GM19035 (cell line): ENCODE measurements at regions not wholly inside any gene's neighbourhood (a gene's known extent, or its start where the extent isn't known, plus 50 kb on each side); places are given as distances from the start of the nearest gene placed in this dataset.

Source experiments
- ATAC-seq: cut with Tn5 transposase; IDR thresholded peaks from one replicate; pipeline ENCODE4 v1.9.1; 2021; ENCODE audit not compliant: unreplicated experiment

DNA sequence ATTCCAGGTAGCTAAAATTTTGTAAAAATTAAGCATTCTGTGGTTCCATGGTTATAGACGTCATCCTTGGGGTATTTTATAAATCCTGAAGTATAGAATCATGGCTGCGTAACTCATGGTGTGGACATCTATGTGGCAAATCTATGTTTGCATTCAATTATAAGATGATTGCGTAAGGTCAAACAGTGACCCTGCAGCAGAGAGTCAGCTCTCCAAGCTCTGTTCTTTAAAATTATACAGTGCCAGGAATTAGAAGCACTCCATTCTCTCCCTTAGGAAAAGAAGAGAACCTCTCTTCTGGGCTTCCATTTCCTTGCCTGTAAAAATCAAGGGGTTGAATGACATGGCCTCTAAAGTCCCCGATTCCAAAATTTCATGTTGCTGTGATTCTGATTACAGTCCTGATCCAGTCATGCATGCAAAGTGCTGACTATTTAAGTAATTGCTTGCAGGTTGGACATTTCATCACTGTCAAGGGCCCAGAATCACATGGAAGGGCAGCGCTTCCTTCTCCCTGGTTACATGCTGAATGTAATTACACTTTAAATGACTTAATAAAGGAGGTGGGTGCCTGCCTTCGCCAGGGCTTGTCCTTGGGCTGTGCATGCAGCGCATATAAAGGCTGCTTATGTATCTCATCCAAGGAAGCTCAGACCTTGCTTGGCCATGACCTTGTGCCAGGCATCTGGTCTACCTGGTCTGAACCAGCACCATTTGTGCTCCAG lies 550.7 kb downstream of the TYW1 start:
- ATAC-seq = no peak

DNA sequence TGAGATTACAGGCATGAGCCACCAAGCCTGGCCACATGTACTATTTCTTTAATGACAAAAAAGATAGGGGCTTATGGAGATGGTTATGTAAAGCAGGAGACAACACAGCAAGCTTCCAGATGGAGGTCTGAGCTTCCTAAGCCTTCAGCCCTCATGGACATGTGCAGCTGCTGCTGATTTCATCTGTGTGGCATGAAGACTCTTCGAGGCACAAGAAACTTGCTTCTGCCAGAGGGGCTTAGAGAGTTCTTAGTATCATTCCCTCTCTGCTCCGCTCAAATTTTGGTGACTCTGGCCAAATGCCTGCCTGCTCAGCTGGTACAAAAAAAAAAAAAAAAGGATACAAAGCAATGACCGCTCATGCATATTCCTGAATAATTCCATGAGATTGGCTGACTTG lies 552.5 kb downstream of the TYW1 start:
- no peak for ATAC-seq

DNA sequence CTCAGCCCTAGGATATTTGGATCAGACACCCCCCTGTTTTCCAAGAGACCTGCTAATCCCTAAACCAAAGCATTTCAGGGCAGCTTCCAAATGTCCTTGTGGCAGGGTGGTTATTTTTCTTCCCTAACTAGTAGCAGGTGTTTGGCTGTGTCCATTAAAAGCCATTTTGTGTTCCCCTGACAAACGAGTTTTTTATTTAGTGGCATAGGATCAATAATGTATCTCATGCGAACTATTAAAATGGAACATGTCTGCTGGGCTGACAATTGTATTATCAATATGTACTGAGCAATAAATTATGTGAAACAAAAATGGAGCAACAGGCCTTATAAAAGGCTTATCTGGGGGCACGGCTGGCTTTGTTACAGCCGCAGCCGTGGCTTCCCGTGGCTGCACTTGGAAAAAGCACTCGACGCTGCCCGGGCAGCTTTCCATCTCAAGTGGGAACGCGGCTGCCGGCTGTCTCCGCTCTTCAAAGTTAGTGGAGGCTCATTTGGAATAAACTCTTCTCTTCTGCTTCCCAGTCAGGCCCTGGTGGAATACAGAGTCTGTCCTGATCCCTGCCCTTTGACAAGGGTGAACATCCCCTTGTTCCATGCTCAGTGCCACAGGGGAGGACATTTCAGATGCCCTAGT lies 554.3 kb downstream of the TYW1 start:
- ATAC-seq = no peak

DNA sequence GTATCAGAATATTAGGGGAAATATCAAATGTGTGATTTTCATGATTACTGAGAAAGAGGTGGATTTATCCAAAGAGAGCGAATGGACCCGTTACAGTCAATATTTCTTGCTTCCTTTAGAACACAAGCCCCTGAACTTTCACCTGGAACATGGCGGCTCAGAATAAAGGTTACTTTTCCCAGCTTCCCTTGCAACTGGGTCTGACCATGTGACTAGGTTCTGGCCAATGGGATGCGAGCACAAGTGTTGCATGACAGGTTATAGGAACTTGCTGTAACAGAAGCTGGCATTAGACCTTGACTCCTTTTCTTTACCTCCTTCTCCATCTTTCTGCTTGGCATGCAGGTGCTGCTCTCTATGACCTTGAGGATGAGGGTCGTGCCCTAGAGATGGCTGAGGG lies 556.1 kb downstream of the TYW1 start:
- ATAC-seq = no peak

DNA sequence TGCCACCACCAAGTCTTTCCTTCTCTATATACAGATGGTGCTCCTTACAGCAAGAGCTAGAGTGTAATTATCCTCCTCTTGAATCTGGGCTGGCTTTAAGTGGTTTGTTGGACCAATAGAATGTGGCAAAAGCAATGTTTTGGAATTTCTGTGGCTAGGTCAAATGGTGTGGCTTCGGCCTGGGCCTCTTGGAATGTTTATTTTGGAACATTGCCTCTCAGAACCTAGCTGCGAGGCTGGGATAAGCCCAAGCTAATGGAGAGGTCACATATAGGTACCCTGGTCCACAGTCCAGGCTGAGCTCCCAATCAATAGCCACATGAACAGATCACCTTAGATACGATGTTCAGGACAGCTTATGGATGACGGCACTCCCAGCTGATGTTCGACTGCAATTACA lies 556.7 kb downstream of the TYW1 start:
- ATAC-seq = no peak

DNA sequence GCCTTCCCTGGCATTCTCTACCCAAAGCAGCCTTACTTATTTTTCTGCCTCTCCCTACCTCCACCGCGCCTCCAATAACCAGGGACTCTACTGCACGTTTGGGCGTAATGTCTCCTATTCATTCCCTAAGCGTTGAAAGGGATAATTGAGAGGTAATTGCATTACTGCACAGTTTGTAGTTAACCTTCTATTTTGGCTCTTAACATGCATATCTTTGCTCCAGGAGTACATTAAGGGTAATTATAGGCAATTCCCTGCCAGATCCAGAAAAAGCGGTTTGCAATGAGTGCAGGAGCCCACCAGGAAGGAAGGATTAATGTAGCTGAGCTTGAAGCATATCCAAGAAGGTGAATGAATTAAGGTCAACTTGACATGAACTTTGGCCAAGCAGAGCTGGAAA lies 558.4 kb downstream of the TYW1 start:
- no peak for ATAC-seq

DNA sequence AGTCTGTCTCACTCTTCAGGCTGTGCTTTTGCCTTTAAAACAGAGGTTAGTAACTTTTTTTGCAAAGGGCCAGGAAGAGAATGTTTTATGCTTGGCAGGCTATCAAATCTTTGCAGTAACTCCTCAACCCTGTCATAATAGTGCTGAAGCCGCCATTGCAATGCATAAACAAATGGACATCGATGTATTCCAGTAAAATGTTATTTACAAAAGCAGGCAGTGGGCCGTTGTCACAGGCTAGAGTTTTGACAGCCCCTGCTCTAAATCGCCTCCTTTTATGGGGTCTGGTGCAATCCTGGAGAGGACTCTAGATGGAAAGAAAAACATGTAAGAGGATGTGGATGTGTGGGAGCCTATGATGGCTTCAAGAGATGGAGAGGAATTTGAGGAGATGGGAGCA lies 568.3 kb downstream of the TYW1 start:
- no peak for ATAC-seq

DNA sequence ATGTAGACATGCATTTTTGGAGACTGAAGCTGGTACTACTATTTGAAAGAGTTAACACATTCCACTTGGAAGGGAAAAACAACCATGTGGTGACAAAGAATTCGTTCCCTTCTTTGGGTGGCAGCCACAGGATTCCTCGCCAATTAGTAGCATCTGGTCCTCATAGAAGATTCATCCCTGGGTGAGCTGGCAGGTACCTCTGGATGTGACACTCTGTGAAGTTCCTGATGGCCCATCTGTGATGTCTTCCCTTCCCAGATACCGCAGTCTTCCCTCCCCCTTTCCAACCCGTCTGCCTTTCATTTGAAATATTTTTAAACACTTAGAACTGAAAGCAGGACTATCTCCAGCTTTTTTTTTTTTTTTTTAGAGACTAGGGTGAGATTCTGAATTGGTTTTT lies 569.5 kb downstream of the TYW1 start:
- ATAC-seq = no peak

DNA sequence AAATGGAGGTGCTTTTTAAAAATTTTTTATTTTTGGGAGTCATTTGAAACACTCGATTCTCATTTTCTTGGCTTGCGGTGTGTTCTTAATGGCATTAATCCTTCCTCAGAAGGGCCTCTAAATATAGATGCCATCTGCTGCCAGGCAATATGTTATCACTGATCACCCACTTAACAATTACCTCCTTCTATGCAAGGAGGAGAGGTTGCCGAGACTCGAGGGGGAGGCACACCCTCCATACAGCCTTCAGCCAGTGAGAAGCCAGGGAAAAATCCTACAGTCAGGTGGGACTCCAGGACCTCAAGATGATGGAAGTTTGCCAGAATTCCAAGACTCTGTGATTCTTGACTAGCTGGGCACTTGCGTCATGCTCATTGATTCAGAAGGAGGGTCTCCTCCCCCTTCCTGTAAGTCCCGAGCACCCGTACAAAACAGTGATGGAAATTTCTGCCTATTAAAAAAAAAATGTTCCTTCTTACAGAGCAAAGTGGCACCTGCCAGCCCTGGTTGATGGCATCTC lies 574.5 kb downstream of the TYW1 start:
- ATAC-seq = no peak

DNA sequence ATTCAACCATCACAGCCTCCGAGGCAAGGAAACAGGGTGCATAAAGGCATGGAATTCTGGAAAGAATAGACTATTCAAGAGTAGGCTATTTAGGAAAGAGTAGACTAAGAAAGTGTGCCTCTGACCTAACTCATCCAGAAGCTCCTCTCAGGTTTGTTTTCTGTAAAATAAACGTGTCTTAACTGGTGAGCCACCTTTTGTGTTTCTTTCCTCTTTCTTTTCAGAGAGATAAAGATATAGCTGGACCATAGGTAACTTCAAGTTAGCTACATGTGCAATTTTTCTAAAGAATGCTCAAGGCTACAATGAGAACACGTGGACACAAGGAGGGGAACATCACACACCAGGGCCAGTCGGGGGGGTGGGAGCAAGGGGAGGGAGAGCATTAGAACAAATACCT lies 577.0 kb downstream of the TYW1 start:
- no peak for ATAC-seq

DNA sequence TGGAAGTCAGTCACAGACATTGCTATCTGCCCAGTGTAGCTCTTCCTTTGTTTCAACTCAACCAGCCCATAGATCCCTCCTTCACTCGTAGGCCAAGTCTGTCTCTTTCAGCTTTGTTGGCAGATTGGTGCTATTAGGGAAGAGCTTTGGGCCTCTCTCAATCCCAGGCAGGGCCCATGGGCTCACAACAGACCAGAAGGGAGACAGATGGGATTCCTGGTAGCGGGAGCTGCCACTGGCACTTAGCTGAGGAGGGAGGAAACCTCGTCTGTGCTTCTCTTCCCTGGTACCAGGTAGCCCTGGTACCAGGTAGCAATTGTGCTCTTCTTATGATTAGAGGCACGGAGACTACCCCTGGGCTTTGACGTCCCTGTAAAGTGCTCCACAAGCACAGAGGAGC lies 592.0 kb downstream of the TYW1 start:
- ATAC-seq = no peak

DNA sequence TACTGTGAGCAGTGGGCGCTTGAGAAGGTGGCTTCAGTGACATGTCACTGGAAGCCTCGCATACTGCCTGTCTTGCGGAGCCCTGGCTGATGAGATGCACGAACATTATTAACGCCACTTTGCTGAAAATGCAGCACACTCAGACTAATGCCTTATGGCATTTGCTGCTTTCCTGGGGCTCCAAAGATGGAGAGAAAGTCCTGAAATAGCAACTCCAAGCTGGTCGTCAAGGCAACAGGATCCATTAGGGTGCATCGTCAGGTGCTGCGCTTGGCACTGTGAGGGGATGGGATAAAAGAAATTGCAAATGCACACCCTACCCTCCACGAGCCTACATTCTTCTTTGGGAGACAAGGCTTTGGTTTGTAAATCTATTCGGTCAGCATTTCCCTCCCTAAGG lies 592.5 kb downstream of the TYW1 start:
- ATAC-seq = no peak

DNA sequence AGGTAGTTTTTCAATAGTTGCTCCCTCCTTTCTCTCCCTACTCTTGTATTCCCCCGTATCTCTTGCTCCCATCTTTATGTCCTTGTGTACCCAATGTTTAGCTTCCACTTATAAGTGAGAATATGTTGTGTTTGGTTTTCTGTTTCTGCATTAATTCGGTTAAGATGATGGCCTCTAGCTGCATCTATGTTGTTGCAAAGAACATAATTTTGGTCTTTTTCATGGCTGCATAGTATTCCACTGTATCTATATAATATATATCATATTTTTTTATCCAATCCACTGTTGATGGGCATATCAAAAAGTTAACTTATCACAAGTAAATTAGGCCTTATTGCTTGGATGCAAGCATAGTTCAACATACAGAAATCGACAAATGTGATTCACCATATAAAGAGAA lies 594.0 kb downstream of the TYW1 start:
- no peak for ATAC-seq

DNA sequence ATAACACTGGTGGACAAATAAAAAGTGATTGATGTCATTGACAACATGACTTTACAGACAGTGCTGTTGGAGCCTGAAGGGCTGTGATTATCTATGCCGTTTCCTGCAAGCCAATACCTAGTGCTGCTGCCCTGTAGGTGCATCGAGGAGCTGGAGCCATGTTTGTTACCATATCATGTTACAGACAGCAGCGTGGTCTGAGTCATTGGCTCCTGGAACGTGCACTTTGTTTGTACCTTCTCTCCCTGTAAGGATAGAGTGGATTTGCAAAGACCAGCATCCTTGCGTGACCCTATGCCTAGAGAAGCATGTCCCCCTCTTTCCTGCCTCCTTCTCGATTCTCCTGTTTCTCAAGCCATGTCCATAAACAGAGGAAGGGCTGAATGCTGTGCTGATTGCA lies 597.2 kb downstream of the TYW1 start:
- ATAC-seq = no peak

DNA sequence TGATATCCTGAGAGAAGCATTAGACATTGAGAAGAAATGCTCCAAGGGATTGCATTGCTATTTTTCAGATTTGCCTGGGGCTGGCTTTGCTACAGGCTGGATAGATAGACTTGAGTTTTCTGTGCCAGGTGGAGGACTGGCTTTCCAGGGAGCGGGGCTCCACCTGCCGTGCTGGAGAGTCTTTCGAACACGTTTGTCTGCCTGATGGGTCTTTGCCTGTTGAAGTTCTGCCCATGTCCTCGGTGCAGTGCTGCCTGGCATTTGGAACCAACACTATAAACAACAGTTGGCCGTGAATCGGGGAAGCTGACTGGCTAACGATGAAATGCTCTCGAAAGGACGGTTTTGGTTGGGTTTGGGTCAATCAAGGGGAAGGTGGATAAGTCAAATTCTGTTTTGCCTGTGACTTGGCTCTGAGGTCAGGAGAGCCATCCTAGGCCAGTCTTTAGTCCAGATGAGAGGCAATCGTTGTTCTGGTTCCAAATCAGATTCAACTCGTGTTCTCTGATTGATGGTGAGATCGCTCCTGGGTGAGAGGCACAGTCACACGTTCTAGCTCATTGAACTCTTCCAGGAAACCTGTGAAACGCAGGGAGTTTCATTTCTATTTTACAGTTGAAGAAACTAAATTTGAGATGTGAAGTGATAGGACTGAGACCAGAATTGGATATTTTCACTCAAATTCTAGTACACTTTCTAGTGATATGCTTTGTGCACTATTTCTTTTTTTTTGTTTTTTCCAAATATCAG lies 599.0 kb downstream of the TYW1 start:
- no peak for ATAC-seq

DNA sequence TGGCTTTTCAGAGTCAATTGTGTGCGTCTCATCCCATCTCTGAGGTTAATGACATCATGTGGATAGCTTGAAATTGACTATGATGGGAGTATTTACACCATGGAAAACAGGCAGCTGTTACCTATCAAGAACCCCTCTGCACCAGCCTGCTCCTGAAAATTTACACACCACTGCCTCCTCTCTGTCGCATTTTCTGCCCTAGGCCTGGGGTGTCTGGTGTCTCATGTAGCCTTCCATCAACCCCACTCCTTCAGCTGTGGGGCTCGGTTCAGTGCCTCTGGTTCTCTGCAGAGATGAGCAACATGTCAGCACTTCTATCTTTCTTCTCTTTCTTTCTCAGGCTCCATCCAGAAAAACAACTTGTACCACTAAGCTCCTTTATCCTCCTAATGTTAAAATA lies 600.5 kb downstream of the TYW1 start:
- ATAC-seq = no peak

DNA sequence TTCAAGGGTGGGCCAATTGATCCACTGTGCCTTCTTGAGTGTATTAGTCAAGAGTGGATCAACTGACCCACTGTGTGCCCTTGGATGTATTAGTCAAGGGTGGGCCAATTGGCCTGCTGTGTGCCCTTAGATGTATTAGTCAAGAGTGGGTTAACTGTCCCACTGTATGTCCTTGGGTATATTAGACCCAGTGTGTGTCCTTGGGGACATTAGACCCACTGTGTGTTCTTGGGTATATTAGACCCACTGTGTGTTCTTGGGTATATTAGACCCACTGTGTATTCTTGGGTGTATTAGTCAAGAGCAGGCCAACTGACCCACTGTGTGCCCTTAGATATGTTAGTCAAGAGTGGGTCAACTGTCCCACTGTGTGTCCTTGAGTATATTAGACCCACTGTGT lies 601.8 kb downstream of the TYW1 start:
- ATAC-seq = no peak

DNA sequence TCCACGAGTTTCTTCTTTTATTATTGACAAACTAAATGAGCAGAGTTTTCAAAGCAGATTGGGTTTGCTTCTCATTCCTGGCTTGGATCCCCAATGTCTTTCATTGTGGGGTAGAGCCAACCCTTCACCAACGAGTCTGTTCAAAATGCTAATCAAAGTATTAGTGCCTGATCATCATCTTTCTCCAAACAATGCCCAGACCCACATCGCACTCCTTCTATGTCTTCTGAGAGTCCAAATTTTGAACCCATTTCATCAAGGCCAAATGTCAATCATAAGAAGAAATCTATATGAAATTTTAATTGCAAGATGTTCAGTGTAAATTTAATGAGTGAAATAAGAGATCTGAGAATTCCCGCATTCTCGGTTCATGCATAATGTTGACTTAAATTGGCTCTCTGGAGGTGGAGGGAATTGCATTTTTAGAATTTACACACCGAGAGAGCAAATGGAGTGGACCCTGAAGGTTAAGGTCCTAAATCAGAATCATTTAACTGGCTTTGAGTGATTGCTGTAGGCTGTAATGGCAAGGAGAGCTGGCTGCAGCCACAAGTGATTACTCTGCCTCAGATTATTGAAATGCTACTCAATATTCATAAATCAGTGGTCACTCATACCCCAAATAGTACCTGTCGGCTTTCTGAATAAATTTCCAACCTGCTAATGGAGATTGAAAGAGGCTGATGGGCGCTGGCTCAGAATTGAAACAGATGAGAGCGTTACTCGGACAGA lies 602.9 kb downstream of the TYW1 start:
- ATAC-seq = no peak

DNA sequence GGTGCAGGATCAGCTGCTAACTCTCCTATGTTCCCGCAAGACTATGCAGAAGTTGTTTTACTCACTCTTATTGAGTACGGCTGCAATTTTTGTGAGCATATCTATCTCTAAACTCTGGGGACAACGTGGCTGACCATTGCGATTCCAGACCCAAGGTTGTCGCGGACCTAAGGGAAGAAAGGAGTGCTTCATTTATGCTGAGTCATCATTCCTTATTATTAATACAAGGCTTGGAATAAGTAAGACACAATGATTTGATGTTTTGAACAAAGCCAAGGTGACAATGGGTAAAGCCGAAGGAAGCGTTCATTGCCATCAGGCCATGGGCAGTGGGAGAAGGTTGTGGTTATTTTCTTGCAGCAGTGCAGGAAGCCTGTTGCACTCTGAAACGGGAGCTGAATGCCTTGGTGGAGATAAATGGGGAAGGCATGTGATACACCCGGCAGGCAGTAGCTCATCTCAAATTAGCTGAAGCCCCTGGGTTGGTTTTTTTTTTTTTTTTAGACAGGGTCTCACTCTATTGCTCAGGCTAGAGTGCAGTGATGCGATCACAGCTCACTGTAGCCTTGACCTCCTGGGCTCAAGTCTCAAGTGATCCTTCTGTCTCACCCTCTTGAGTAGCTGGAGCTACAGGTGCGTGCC lies 605.7 kb downstream of the TYW1 start:
- no peak for ATAC-seq

DNA sequence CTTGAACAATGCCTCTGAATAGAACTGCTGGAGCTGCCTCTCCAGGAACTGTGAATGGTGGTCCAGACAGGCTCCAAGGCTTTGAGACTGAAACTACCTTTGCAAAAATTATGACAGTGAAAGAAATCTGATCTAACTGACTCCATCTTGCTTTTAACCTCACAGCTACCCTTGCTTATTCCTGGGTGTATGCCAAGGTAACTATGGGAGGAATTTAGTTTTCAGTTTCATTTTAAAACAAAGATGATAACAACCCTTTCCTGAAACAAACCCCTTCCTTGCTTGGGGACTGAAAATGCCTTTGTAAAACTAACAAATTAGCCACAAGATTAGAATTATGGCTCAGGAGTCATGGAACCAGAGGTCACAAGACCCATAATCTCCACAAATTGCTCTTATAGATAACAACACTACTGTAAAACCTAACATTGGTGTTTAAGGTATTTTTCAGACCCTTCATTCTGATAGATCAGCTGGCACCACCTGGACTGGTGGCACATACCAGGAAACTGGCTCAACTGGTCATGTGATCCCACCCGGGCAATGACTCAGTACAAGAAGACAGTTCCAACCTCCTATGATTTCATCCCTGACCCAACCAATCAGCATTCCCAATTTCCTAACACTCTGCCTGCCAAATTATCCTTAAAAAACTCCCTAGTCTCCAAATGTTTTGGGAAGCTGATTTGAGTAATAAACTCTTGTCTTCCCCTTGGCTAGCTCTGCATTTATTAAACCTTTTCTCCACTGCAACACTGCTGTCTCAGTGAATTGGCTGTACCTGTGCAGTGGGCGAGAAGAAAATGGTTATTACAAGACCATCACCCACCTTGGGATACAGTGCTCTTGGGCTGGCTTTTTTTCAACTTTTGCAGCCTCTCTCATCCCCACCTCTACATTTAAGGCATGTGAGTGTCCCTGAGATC lies 608.1 kb downstream of the TYW1 start:
- no peak for ATAC-seq
